Activated B cell treated with CpG ODN at 0.5 μM for 24 hours (primary cell): ENCODE measurements at regions not wholly inside any gene's neighbourhood (a gene's known extent, or its start where the extent isn't known, plus 50 kb on each side); places are given as distances from the start of the nearest gene placed in this dataset.

ENCODE experiments used
- ATAC-seq: fragments of 200-7000 bp; cut with Tn5 transposase; one replicate; pipeline ENCODE4 v1.10.0; 2021; ENCODE audit warnings: low read depth, mild to moderate bottlenecking, moderate library complexity
- CTCF ChIA-PET: fragments of 350-600 bp; sonication (Branson Sonifier 250); formaldehyde crosslinking; loops from one replicate; lab custom pipeline; 2021; ENCODE audit warnings: antibody characterized with exemption; lab: Charles Lee
- POLR2A ChIA-PET: fragments of 350-600 bp; sonication (Branson Sonifier 250); formaldehyde crosslinking; loops from one replicate; lab custom pipeline; 2021; ENCODE audit warnings: antibody characterized with exemption; lab: Charles Lee
- DNase-seq: peaks from one replicate; pipeline ENCODE4 v3.0.0; 2022
- H3K27ac Mint-ChIP-seq: one replicate; pipeline ENCODE4 v1.8.0; 2020; ENCODE audit warnings: mixed read lengths
- H3K27me3 Mint-ChIP-seq: one replicate; pipeline ENCODE4 v1.8.0; 2021; ENCODE audit warnings: mixed read lengths
- H3K36me3 Mint-ChIP-seq: one replicate; pipeline ENCODE4 v1.8.0; 2021; ENCODE audit warnings: low read depth, mixed read lengths
- H3K4me1 Mint-ChIP-seq: one replicate; pipeline ENCODE4 v1.8.0; 2021; ENCODE audit warnings: mixed read lengths
- H3K4me3 Mint-ChIP-seq: one replicate; pipeline ENCODE4 v1.8.0; 2020; ENCODE audit warnings: mild to moderate bottlenecking, mixed read lengths
- H3K9me3 Mint-ChIP-seq: one replicate; pipeline ENCODE4 v1.8.0; 2020; ENCODE audit warnings: mixed read lengths
- CTCF ChIP-seq: fragments of 200-600 bp; IDR thresholded peaks from one replicate; pipeline ENCODE4 v1.8.0; 2022; ENCODE audit warnings: antibody characterized with exemption, mild to moderate bottlenecking
- intact Hi-C: fragments of 100-400 bp; cut with micrococcal nuclease; formaldehyde crosslinking; loops from one replicate; pipeline ENCODE4 v1.15.1; 2024

- Mint-ChIP-seq H3K9me3 (no peaks in the 10 kb centered on the region), H3K27me3 (no peaks in the 10 kb centered on the region), H3K27ac (no peak overlapping the region), H3K36me3 (no peaks in the 10 kb centered on the region), H3K4me1 (no peaks in the 10 kb centered on the region), H3K4me3 (no peak overlapping the region)
- no peak for DNase-seq
- ATAC-seq, result no peak
- POLR2A ChIA-PET, result no interaction called here
- TF ChIP-seq CTCF, result no peak
- CTCF ChIA-PET, result no interaction called here
- intact Hi-C loops, result no loop called here
These were observed 411.2 kb downstream of the GLRX3 start for GRCh38 chr10:130547368-130547767.

GRCh38 chr10:130550952-130551674 is 414.9 kb downstream of the GLRX3 start:
- Mint-ChIP-seq H3K4me1 (no peaks in the 10 kb centered on the region), H3K9me3 (no peaks in the 10 kb centered on the region), H3K27ac (no peak overlapping the region), H3K27me3 (no peaks in the 10 kb centered on the region), H3K4me3 (no peak overlapping the region), H3K36me3 (no peaks in the 10 kb centered on the region)
- no peak for ATAC-seq
- DNase-seq, result no peak
- TF ChIP-seq CTCF, result no peak
- POLR2A ChIA-PET, result no interaction called here
- CTCF ChIA-PET, result no interaction called here
- intact Hi-C loops, result no loop called here

GRCh38 chr10:130551676-130552075 is 415.5 kb downstream of the GLRX3 start:
- TF ChIP-seq CTCF, result no peak

GRCh38 chr10:130553826-130554225 is 417.6 kb downstream of the GLRX3 start:
- no peak overlapping the region for H3K27ac Mint-ChIP-seq
- no peak overlapping the region for H3K4me3 Mint-ChIP-seq
- H3K4me1 Mint-ChIP-seq, result no peaks in the 10 kb centered on the region
- H3K36me3 Mint-ChIP-seq, result no peaks in the 10 kb centered on the region
- no peak for TF ChIP-seq CTCF
- ATAC-seq (no peak), DNase-seq (no peak)
- ChIA-PET POLR2A (no interaction called here), CTCF (no interaction called here)
- H3K9me3 Mint-ChIP-seq, result peaks cover 3% of the 10 kb centered on the region
- intact Hi-C loops, result no loop called here
- H3K27me3 Mint-ChIP-seq, result no peaks in the 10 kb centered on the region

More at GRCh38 chr10:130551676-130552075, 415.5 kb downstream of the GLRX3 start:
- no peak for ATAC-seq
- ChIA-PET POLR2A (no interaction called here), CTCF (no interaction called here)
- Mint-ChIP-seq H3K9me3 (no peaks in the 10 kb centered on the region), H3K27me3 (no peaks in the 10 kb centered on the region), H3K4me1 (no peaks in the 10 kb centered on the region), H3K4me3 (no peak overlapping the region), H3K36me3 (no peaks in the 10 kb centered on the region), H3K27ac (no peak overlapping the region)
- no peak for DNase-seq
- intact Hi-C loops, result no loop called here

GRCh38 chr10:130554701-130555410 is 418.7 kb downstream of the GLRX3 start:
- Mint-ChIP-seq H3K9me3 (peaks cover 3% of the 10 kb centered on the region), H3K4me1 (no peaks in the 10 kb centered on the region), H3K27ac (no peak overlapping the region), H3K4me3 (no peak overlapping the region), H3K36me3 (no peaks in the 10 kb centered on the region), H3K27me3 (no peaks in the 10 kb centered on the region)
- TF ChIP-seq CTCF, result no peak
- intact Hi-C loops, result no loop called here
- no peak for ATAC-seq
- POLR2A ChIA-PET, result no interaction called here
- CTCF ChIA-PET, result no interaction called here
- no peak for DNase-seq
